ENCODE measurements at regions not wholly inside any gene's neighbourhood (a gene's known extent, or its start where the extent isn't known, plus 50 kb on each side); places are given as distances from the start of the nearest gene placed in this dataset.

- TF ChIP-seq, protein P1, sequence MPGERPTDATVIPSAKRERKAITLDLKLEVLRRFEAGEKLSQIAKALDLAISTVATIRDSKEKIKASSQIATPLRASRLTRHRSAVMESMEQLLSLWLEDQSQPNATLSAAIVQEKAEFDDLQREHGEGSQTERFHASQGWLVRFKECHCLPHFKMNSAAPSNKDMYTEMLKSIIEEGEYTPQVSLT (CRISPR knock-in tag; IDR thresholded peaks at IDR 0.05; ENCODE audit: borderline replicate concordance, low read depth) = no peak
- TF ChIP-seq TRIM24 (CRISPR knock-in tag; IDR thresholded peaks at IDR 0.05) = no peak
These were observed 638.4 kb downstream of the ACTR3B start (continued) for GRCh38 chr7:153397906-153398305.

GRCh38 chr7:153398370-153398769 is 638.8 kb downstream of the ACTR3B start:
- in situ Hi-C loops (cut with HindIII; ENCODE audit: extremely low pct_ligation_motif_present, low pct_unique_long_range_greater_than_20kb) (no loop called here), intact Hi-C loops (cut with micrococcal nuclease; ENCODE audit: unreplicated experiment) (no loop called here)
- FAIRE-seq (no peak), DNase-seq (ENCODE audit: low spot score) (no peak), ATAC-seq (no peak)
- Histone ChIP-seq H2AFZ (ENCODE audit: low read length) (no peak overlapping the region), H3K36me3 (replicated peaks in 1 of 2; ENCODE audit: control insufficient read depth in 1 of 2, insufficient read depth in 2 of 2, low read length in 2 of 2) (no peaks in the 10 kb centered on the region), H3K9ac (ENCODE audit: insufficient read depth, low read depth, low read length) (no peak overlapping the region), H3K4me3 (replicated peaks in 1 of 3; ENCODE audit: insufficient read depth in 1 of 3, low read depth in 2 of 3, low read length in 3 of 3) (no peak overlapping the region), H3K27me3 (ENCODE audit: control insufficient read depth in 1 of 2, insufficient read depth in 2 of 2, low read length in 2 of 2) (no peaks in the 10 kb centered on the region), H3K9me3 (ENCODE audit: low read length) (peaks cover 37% of the 10 kb centered on the region), H4K20me1 (ENCODE audit: insufficient read depth, low read length) (no peaks in the 10 kb centered on the region), H3K79me2 (ENCODE audit: insufficient read depth, low read length) (no peaks in the 10 kb centered on the region), H3K4me2 (ENCODE audit: low read depth, low read length) (no peak overlapping the region), H3K27ac (ENCODE audit: extremely low read length, insufficient read depth, low read length) (no peak overlapping the region), H3K4me1 (ENCODE audit: insufficient read depth, low read length) (no peaks in the 10 kb centered on the region)
- no TSS peak for BruUV-seq (replicated peaks)
- 2% methylated on average over 2 of the region's 2 CpGs for WGBS (ENCODE audit: low lambda C conversion rate)
- POLR2A ChIA-PET = no interaction called here
- CTCF ChIA-PET (ENCODE audit: low intra/inter-chr PET ratio, low total read pairs) = no interaction called here
- TF ChIP-seq, protein P2, sequence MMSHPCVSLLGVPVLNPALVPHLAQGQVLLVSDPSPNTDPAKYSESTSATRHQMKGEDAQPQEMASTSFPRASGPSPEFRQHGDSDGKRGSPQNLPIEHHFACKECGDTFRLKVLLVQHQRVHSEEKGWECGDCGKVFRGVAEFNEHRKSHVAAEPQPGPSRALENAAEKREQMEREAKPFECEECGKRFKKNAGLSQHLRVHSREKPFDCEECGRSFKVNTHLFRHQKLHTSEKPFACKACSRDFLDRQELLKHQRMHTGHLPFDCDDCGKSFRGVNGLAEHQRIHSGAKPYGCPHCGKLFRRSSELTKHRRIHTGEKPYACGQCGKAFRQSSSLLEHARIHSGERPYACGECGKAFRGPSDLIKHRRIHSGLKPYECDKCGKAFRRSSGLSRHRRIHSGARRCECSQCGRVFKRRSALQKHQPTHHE (CRISPR knock-in tag; IDR thresholded peaks at IDR 0.05; ENCODE audit: borderline replicate concordance) = no peak
- TF ChIP-seq SOX13 (IDR thresholded peaks at IDR 0.05) = no peak
- TF ChIP-seq SOX13 (CRISPR knock-in tag; conservative IDR thresholded peaks at IDR 0.05 in 1 of 2, IDR thresholded peaks at IDR 0.05 in 1 of 2) = no peak
- no peak for TF ChIP-seq JDP2 (CRISPR knock-in tag; IDR thresholded peaks at IDR 0.05; ENCODE audit: borderline replicate concordance)
- no peak for TF ChIP-seq ATM (IDR thresholded peaks at IDR 0.05; ENCODE audit: borderline replicate concordance)
- no peak for TF ChIP-seq KLF11 (CRISPR knock-in tag; IDR thresholded peaks at IDR 0.05)
- TF ChIP-seq ZBTB1 (CRISPR knock-in tag; IDR thresholded peaks at IDR 0.05; ENCODE audit: borderline replicate concordance) = no peak
- no peak for TF ChIP-seq ZNF589 (CRISPR knock-in tag; conservative IDR thresholded peaks at IDR 0.05)
- no peak for TF ChIP-seq CCDC6 (CRISPR knock-in tag; IDR thresholded peaks at IDR 0.05)
- TF ChIP-seq, protein P3, sequence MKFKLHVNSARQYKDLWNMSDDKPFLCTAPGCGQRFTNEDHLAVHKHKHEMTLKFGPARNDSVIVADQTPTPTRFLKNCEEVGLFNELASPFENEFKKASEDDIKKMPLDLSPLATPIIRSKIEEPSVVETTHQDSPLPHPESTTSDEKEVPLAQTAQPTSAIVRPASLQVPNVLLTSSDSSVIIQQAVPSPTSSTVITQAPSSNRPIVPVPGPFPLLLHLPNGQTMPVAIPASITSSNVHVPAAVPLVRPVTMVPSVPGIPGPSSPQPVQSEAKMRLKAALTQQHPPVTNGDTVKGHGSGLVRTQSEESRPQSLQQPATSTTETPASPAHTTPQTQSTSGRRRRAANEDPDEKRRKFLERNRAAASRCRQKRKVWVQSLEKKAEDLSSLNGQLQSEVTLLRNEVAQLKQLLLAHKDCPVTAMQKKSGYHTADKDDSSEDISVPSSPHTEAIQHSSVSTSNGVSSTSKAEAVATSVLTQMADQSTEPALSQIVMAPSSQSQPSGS (CRISPR knock-in tag; IDR thresholded peaks at IDR 0.05) = no peak
- TF ChIP-seq ZNF567 (CRISPR knock-in tag; IDR thresholded peaks at IDR 0.05; ENCODE audit: borderline replicate concordance) = no peak
- no peak for TF ChIP-seq KLF15 (CRISPR knock-in tag; IDR thresholded peaks at IDR 0.05; ENCODE audit: borderline replicate concordance)
- no peak for TF ChIP-seq SOX6 (IDR thresholded peaks at IDR 0.05)
- TF ChIP-seq SOX6 (CRISPR knock-in tag; IDR thresholded peaks at IDR 0.05) = no peak
- no peak for TF ChIP-seq RAD51 (IDR thresholded peaks at IDR 0.05; ENCODE audit: borderline replicate concordance)
- TF ChIP-seq ZNF337 (CRISPR knock-in tag; IDR thresholded peaks at IDR 0.05; ENCODE audit: borderline replicate concordance, low read depth) = no peak
- no peak for TF ChIP-seq SKI (IDR thresholded peaks at IDR 0.05; ENCODE audit: partially characterized antibody)
- no peak for TF ChIP-seq ZNF280D (CRISPR knock-in tag; IDR thresholded peaks at IDR 0.05)
